HG02610 (cell line): ENCODE measurements at regions not wholly inside any gene's neighbourhood (a gene's known extent, or its start where the extent isn't known, plus 50 kb on each side); places are given as distances from the start of the nearest gene placed in this dataset.

Experiments
- ATAC-seq: cut with Tn5 transposase; IDR thresholded peaks from one replicate; pipeline ENCODE4 v1.9.1; 2021; ENCODE audit warnings: mild to moderate bottlenecking, moderate library complexity; ENCODE audit not compliant: unreplicated experiment

DNA sequence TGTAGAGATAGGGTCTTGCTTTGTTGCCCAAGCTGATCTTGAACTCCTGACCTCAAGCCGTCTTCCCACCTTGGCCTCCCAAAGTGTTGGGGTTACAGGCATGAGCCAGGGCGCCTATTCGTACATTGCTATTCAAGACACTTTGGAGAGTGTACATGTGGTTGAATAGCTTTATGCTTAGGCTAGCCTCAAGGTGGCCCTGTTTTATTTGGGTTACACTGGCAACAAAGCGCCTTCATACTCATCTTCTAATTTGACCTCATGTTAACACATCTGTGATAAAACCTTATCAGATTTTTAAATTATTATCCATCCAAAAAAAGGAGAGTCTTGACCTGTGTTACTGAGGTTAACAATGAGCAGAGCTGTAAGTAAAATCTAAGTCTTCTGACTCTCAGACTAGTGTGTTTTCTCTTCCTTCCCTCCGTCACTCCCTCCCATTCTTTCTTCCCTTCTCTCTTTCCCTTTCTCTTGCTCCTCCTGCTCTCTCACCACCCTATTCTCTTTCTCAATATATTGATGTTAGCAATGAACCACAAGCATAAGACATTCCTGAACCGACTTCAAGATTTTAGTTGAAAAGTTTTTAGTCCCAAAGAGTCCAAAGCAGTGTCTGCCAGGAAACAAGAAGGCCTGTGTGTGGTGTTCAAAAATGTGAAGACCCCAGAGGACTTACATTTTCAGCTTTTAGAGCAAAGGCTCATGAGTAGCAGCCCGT, 603.7 kb upstream of the CFAP20DC start:
- ATAC-seq, result no peak

DNA sequence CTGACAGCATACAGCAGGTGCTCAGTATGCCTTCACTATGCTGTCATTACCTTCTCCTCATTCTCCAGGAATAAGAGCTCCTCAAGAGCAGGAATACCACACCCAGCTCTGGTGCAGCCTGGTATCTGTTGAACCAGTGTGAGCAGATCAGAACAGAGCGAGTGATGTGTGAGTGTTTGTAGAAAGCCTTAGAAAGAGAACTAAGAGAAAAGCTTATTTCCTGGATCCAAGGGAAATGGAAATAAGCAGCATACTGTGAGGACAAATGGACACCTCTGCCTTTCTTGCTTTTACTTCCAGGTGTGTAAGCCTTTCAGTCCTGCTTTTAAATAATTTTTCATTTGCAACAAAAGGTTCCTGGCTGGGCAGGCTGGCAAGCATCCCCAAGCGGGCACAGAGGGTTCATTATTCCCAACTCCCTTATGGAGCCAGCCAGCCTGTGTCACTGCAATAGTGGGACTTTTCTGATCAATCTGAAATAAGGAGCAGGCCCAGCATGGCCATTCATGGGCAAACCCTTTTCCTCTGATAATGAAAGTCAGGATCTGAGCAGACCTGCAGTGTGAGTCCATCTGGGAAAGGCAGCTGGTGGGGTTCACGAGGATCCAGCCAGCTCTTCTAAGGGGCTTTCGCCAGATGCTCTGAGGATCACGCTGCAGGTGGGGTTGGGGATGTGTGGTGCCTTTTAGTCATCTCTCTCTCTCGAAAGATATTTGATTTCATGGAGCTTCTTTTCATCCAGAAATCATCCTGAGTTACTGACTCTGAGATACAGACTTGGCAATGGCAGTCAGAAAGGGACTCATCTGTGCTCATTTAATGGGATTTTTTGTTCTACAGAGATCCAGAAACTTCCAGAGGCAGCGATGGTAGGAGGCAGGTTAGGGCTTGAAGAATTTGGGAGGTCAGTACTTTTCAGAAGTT, 594.9 kb upstream of the CFAP20DC start:
- ATAC-seq, result no peak

DNA sequence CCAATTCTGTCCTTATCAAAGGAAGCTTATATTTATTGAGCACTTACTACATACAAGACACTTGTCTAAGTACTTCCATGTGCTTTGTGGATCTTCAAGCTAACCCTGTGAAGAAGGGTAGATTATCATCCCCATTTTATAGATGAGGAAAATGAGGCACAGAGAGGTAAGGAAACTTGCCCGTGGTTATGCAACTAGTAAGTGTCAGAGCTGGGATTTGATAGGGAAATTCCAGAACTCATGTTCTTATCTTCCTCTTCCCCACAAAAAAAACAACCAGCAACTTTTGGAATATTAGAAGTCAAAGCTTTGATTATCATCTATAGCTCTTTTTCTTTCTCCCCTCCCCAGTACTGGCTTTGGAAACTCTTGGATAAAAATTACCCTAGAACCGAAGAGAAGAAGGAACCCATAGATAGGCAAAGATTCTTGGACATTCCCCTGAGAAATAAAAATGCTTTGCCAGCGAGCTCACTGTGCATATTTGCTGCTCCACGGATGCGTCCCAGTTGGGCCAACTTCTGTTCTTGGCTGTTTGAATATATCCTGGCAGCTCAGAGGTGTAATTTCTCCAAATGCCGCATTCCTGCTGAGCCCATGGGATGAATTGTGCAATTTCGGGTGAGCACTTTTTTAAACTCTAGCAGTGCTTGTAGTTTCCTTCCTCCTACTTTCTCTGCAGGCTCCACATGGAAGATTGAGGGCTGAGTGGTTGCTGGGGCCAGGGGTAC, 591.5 kb upstream of the CFAP20DC start:
- no peak for ATAC-seq

DNA sequence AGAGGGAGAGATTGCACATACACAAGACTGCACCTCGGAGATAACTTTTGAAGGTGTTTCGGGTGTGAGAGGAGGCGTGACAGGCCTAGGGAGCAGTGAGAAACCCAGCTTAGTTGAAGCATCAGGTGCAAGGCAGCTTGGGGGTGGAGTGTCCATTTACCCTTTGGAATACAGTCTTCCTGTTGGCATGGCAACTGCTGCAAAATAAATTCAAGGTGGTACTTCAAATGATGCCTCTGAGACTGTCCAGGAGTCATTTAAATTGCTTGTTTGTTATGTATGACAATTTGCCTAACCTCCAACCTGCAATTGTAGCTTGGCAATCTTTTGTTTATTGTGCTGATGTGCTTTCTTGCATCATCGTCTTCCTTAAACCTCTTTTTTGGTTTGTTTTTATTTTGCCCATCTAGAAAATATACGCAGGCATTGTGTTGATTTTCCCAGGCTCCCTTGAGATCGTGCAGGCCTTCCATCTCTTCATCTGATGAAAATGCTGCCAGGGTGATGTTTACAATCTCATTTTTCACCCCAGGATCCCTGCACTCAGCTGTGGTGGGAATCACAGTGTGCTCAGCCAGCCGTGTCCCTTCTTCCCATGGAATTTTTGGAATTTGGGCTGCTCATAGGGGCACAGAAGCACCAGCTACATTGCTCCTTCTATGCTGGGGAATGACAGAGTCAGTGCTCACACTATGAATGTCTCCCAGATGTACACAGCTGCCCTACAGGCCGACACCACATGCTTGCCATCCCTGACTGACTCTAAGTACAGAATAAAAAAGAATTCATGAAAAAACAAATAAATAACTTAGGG, 583.1 kb upstream of the CFAP20DC start:
- no peak for ATAC-seq

DNA sequence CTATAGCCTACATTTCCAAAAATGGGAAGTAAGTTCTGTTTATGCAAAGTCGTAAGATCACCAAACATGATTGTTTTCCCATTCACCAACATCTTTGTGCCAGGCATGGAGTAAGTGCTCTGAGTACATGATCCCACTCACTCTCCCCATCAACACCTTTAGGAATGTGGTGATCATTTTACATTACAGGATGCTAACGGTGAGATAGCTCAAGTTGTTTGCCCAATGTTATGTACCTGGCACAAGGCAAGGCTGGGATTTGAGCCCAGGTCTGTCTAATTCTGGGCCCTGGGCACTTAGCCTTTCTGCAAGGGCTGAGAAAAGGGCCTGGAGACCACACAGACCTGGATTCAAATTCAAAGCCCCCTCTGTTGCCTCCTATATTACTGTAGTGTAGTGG, 581.7 kb upstream of the CFAP20DC start:
- no peak for ATAC-seq

DNA sequence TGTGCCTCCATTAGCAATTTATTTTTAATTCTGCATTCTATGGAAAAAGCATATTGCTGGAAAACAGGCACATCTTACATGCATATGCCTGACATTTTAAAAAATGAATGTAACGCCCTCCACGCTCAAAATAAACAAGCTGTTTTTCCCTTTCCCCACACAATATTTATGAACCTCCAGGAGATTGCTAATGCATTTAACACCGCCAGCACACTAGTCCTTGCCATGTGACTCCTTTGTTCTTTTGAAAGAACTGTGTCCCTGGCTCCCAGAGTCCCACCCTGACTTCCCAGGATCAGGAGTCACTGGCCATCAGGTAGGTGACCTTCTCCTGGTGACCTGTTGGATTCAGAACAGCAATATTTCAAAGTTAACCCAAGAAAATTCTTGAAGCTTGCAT, 571.2 kb upstream of the CFAP20DC start:
- no peak for ATAC-seq

DNA sequence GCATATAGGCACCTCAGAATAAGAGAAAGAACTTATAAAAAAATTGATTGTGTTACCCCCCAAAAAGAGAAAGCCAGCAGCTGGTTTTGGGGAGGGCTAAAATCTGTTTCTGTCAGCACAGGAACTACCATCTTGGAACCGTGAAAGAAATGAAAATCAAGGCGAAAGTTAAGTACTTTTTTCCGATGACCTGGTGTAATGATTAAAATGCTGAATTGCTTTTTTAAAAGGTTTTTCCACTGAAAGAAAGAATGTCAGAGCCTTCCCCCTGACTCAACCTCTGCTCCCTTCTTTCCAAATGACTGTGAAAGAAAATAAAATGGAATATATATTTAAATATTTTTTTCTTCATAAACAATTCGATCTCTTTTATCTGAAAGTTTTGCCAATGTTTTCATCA, 570.5 kb upstream of the CFAP20DC start:
- no peak for ATAC-seq

DNA sequence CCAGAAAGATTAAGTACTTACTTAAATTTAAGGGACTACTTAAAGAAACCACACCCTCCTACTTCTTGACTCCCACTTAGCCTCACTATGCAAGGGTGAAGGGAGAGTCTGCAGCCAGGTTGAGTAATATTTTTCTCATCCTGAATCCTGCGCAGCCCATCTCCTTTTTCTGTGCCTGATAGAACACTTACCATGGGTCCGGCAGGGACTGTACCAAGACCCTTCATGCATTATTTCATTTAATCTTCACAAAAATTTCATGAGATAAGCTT, 562.6 kb upstream of the CFAP20DC start:
- no peak for ATAC-seq

DNA sequence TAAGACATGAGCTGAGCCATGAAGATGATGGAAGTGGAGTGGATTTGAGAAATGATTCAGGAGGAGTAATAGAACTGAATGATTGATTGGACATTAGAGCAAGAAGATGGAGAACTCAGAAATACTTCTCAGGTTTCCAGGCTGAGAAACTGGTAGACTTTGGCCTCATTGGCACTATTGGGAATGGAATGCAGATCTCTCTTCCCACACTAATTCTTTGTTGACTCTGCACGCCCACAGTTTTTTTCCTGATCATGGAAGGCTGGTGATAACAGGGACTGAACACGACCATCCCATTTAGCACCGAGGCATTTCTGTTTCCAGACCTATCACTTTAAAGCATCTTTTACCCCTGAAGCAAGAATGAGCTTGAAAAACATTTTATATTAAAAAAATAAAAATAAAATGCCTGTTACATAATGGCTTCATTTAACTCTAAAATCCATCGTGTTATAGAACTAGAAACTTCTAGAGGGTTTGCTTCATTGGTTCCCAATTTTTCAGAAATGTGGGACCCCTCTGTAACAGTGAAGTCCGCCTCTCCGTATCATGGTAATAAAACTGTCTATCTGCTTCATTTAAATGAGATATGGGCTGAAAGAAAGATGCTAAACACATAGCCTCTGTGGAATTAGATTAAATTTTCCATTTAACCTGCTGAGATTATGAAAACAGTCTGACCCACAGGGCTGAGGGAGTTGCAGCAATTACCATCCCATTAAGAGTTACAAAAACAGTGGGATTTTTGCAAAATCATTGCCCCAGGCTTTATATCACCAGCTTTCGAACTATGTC, 562.0 kb upstream of the CFAP20DC start:
- no peak for ATAC-seq

DNA sequence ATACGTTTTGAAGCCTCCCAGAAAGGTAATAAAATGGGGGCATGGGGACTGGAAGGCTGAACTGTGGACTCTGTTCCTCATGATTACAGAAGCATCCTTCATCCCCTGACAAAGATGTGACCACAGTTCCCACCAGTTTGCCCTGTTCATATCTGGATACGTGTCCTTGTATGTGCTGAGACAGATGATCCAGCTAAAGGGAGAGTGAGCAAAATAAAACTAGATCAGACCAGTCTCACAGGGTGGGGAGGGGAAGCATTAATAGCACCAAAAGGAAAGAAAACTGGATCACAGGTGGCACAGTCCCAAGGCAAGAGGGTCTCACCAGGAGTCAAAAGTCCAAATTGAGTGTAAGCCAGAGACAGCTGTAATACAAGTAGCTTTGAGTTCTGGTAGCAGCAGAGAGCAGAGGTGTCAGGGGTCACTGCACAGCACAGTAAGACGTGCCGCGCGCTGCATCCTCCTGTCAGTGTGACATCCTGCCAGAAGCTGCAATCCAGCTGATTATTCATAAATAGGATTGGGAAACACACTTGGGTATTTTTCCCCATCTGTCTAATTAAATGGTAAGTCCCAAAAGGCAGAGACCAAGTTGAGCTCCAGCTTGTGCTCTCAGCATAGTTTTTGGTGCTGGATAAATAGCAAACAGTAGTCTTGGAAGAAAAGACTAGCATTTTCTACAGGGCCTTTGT, 560.0 kb upstream of the CFAP20DC start:
- no peak for ATAC-seq

DNA sequence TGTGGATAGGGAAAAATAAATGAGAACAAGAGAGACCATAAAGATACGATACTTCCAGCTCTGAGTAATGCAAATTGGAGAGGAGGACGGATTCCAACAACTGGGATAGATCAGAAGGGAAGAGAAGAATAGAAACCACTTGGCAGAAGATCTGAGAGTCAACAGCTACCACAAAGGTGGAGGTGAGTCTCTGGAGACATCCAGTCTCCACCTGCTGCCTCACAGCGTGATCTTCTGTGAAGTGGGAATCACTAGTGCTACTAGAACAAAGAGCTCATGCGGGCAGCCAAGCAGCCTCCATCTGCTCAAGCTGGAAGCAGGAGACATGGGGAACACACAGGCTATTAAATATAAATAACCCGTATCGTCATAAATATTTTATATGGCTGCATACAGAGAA, 558.5 kb upstream of the CFAP20DC start:
- no peak for ATAC-seq

DNA sequence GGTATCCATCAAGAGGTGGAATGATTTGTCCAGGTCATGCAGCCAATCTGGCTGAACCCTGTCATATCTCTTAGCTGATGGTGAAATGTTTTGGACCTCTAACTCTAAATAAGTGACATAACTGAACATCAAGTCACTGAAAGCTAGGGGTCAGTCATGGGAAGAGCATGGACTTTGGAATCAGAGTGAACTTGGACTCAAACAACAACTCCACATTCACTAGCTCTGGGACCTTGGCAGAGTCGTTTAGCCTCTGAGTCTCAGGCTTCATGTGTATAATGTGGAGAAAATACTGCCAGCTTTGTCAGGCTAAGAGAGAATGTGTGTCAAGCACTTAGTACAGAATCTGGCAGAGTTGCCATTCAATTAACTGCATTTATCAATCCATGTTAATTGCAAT, 557.8 kb upstream of the CFAP20DC start:
- ATAC-seq, result no peak

DNA sequence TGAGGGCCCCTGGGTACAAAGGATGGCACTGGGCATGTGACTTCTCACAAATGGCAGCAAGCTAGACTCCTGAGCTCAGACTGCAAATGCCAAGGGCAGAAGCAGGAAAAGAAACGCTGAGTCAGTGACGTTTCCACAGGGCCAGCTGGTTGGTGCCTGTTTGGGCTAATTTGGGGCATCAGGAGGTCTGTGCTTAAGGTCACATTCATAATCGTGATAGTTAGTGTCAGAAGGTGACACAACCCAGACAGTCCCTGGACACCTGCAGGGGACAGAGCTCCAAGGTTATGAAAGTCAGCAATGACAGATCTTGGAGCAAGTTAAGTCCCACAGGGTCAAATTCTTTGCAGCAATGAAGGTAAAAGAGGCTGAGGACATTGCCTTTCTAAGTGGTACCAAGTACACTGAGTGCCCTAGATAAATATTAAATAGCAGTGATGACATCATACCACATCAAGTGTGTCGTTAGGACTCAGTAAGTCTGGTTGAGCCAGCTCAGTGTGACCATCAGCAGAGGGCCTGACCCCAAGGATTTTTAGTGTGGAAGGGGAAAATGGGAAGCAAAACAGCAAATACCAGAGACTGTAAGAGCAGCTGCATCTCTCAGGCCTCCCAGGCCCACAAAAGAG, 556.9 kb upstream of the CFAP20DC start:
- no peak for ATAC-seq

DNA sequence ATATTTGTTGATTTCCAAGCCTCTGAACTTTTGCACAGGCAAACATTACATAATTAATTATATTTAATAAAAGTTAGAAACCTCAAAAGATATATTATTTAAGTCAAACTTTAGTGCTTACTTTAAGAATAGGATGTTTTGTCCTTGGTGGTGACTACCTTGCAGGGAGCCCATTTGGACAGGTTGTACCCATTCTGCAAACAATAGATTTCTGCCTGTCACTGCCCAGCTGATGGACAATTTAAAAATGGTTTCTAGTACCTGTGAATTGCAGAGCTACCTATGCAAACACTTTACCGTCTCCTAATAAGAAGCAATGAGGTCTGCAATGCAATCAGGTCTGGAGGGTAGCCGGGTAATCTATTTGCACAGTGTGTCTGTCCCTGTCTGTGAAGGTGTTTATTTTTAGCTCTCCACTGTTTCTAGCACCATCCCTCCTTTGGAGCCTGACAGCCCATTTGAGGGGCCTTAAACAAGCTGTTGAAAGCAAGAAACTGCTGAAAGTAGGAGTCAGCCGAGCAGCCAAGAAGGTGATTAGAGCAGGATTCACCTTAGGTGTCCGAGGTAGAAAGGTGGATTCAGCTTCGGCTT, 556.2 kb upstream of the CFAP20DC start:
- ATAC-seq, result no peak

DNA sequence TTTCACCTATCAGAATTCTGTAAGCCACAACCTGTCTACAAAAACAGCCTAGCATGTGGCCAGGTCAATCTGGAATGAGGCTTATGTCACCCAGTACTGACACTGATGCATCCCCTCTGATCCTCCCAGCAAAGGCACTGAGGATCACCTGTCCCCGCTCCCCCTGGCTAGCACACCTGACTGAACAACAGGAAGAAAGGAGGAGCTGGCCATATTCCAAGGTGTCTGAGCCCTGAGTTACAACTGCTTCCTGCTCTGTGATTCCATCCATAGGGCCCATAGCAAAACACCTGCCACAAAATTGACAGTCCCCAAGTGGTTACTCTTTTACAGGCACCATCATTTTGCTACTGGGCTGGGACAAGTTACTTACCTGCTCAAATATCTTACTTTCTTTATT, 555.5 kb upstream of the CFAP20DC start:
- ATAC-seq, result no peak

DNA sequence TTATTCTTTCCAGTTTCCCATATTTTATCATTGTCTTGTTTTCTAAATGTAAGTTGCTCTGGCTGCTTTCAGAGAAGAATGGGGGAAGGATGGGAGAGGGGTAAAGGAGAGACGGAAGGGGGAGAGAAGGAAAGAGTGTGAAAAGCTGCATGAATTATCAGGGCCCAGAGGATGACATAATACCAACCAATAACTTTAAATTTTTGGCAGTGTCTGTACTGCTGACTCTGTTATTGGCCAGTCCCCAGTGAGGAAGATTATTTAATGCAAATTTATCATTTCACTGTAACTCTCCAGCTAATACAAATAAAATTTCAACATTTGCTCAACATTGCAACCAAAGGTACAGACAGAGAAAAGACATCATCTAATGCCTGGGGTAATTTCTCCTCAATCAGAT, 551.7 kb upstream of the CFAP20DC start:
- ATAC-seq, result no peak

DNA sequence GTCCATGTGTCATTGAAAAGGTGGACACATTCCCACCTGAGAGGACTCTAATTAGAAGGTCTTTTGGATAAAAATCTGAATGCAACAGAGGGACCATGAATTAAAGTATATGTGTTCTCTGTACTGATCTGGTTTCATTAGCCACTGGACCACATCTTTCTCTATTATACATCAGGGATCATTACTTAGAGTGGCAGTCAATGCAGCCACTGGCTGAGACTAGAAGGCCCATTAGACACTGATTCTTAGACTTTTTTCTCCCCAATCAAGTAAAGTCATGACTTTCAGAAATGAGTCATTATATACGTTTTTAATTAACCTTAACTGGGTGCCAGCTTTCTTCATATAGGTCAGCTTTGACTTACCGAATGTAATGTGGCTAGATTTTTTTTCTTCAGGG, 550.8 kb upstream of the CFAP20DC start:
- ATAC-seq, result no peak

DNA sequence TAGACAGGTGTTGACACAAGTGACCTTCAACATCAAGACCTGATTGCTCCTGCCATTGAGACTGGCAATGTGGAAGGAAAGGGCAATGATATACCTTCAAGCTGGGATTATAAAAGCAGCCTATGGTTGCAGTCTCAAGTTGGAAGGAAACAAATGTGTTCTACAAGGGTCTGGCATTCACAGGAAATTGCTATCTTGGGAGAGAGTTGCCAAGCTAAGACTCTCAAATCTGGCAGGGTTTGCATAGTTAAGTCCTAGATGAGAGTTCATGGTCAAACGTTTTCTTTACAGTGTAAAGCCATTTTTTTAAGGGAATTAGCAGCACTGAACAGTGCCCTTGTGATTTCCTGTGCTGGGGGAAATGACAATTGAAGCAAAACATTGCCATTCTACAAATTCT, 546.9 kb upstream of the CFAP20DC start:
- ATAC-seq, result no peak

DNA sequence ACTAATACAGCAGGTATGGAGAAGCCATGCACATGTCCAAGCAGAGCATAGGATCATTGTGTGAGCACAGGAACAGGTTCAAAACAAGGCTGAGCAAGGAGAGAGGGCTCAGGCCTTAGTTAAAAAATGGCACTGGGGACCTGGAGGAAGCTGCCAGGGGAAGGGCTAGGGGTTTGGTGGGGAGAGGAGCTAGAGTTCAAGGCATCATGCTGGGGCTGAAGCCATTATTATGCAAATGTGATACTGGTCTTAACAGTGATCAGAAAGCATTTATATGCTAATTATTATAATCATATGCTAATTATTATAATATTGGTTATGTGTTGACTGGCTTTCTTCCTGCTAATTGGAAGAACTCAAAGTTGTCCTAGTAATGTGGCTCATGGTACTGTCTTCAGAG, 546.0 kb upstream of the CFAP20DC start:
- no peak for ATAC-seq
